HG03103 (cell line): ENCODE measurements at regions not wholly inside any gene's neighbourhood (a gene's known extent, or its start where the extent isn't known, plus 50 kb on each side); places are given as distances from the start of the nearest gene placed in this dataset.

Source experiments
- ATAC-seq: cut with Tn5 transposase; IDR thresholded peaks from one replicate; pipeline ENCODE4 v1.9.1; 2021; ENCODE audit warnings: low read depth; ENCODE audit not compliant: unreplicated experiment

DNA sequence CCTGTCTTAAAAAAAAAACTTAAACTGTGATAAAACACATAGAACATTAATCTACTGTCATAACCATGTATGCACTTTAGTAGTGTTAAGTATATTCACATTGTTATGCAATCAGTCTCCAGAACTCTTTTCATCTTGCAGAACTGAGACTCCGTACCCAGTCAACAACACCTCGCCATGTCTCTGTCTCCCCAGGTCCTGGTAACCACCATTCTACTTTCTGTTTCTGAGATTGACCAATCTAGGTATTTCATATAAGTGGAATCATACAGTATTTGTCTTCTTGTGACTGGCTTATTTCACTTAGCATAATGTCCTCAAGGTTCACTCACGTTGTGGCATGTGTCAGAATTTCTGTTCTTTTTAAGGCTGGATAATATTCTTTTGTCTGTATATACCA, 290.8 kb upstream of the CXCR4 start:
- no peak for ATAC-seq

DNA sequence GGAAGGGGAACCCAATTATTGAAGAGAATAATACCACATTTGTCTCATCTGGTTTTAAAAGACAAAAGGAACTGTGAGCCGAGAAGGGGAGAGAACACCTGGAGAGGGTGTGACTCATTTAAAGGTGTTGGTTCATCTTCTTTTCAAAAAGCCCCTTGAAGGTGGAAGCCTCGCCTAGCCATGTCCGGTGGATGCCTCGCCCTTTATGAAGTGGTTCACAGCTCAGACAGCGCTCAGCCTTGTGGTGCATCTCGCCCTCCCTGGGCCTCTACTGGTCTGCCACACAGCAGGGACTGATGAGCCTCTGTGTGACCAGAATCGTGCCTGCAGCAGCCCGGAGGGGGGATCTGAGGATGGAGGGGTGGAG, 290.0 kb upstream of the CXCR4 start:
- no peak for ATAC-seq

DNA sequence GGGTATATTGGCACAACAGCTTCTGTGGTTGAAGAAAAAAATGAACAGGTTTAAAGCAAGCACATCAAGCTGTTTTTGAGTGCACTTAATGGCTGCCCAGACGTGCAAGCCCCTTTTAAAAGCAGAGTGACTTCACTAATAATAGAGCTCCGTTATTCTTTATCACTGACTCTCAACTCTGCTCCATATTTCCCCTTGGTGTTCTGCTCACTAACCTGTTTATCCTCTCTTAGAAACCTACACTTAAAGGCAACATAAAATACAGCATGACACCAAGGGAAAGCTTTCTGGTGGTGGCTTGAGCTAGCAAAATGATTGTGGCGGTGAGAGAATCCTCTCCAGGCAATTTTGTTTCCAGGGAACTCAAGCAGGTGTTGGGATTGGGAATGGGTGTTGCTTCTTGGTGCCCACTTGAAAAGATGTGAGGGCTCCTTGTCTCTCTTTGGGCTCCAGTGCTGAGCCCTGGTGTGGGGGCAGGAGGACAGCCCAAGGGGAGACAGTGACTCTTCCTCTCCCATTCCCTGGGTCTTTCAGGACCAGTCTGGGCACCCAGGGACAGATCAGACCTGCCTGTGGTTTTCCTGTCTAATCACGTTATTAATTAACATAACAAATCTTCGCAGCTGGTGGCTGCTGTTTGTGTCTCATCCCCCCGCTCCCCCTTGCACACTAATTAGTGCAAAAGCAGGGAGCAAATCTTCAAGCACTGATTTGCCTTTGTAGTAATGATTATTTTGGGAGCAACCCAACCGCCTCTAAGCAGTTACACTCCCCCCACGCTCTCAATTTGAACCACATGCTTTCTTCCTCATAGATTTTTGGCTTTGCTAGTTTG, 289.4 kb upstream of the CXCR4 start:
- no peak for ATAC-seq

DNA sequence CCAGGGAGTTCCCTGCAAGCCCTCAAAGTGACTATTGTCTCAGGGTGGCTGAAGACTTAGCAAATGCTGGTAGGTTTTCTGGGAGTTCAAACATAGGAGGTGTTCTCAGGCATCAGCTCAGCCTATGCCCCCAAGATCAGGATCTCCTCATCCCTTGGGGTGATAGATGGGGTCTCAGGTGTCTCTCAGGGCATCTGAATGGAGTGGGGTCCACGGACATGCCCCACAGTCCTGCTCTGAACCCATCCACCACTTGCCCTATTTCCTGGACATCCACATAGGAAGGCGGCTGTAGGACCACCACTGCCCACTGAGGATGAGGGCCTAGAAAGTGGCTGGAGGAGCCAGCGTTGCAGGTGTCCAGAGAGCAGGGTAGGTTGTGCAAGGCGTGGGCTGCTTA, 287.0 kb upstream of the CXCR4 start:
- ATAC-seq, result no peak

DNA sequence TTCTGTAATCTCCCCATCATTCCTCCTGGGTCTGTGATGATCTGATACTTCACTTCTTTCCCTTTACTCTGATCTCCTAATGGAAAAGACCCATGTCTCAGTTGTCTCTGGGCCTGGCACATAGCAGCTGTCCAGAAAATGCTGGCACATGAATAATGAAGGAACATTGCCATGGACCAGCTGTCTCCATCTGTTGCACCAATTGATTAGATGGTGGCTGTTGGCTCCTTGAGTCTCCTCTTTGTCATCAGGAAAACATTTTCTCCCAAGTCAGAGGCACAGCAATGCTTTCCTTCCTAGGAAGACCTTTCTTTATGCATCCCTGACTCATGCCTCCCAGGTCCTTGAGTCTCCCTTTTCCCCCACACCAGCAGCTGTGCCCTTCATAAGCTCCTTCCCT, 286.2 kb upstream of the CXCR4 start:
- no peak for ATAC-seq

DNA sequence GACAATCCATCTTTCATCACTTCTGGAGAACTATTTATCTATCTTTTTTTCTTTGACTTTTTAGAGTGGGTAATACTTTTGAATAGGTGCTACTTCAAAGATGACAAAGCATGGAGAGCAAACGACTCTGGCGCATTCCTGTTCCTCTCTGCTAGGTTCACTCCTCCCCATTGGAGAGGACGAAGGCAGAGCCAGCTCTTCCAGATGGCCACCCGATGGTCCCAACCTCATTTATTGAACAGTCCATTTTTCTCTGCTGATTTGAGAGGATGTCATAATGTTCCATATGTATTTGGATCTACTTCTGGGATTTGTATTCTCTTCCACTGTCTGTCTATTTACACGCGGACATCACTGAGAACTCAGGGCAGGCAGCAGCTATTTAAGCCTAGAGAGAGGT, 284.3 kb upstream of the CXCR4 start:
- no peak for ATAC-seq

DNA sequence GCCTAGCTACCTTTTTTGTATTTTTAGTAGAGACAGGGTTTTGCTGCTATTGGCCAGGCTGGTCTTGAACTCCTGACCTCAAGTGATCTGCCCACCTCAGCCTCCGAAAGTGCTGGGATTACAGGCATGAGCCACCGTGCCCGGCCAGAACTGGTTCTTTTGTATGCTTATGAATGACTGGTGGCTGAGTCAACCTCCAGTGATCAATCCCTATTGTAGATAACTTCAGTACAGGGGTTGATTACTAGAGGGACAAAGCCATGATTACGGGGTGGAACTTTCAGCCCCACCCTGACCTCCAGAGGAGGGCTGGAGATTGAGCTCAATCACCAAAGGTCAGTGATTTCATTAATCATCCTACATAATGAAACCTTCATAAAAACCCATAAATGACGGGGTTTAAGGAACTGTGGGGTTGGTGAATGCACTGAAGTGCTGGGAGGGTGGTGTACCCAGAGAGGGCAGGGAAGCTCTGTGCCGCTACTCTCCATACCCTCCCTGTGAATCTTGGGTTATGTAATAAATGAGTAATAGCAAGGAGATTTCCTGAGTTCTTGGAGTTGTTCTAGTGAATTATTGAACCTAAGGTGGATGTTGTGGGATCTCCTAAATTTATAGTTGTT, 281.8 kb upstream of the CXCR4 start:
- ATAC-seq, result no peak

DNA sequence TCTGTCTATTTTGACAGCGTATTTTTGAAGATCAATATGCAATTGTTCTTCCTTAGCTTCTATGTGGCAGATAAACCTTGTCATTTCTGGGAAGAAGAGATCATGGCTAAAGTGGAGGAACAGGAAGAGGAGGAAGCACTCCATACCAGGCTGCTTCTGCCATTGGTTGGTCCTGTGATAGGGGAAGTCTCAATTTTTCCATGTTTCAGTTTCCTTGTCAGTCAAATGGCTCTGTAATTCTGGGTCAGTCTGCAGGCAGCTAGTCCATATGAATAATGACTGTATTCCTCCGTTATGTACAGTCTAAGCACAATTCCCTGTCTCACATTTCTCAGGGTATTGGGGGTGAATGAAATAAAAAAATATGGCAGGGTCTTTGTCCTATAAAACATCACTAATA, 277.6 kb upstream of the CXCR4 start:
- ATAC-seq, result no peak

DNA sequence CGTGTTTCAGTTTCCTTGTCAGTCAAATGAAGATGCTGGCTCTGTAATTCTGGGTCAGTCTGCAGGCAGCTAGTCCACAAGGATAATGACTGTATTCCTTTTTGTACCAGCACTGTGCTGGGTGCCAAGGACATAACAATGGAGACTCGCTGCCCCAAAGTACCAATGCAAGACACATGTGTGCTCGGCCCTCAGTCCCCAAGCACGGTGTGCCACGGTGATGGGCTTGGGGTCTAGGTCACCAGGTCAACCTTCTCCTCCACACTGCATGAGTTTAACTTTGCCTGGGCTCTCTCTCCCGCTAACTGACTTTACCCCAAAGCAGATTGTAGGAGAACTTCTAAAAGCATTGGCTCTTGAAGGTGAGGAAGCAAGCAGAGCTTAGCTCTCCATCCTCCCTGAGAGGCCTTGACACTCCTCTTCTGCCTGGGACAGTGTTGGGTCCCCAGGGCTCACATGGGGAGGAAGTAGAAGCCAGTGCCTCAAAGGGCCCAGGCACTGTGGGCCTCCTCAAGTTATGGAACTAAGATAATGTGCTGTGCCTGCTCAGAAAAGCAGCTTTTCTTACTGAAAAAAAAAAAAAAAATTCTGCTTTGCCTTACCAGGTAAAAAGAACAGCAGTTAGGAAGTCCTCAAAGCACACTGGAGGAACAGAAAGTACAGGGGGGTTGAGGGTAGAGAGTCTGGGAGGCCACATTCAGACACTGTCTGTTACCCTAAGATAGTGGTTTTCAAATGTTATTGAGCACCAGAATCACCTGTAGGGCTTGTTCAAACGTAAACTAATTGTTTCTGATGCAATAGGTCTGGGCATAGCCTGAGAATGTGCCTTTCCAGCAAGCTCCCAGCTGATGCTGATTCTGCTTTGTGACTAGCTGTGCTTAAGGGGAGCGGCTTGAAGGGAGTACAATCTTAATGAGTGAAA, 276.4 kb upstream of the CXCR4 start:
- ATAC-seq, result peak; percentile 63

DNA sequence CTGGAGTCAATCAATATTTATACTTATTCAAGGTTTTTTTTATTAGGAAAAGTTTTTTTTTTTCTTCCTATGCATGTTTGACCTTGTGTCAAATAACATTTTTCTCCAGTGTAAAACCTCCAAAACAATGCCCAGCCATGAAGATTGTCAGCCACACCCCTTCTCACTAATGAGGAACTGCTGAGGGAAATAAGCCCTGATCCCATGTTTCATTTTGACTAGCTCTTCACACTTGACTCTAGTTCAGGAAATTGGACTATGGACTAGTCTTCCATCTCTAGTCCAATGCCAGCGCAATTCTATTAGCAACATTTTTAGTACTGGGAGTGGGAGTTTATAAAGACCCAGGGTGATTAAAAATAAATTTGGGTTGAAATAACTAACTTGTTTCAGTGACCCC, 275.6 kb upstream of the CXCR4 start:
- ATAC-seq, result no peak

DNA sequence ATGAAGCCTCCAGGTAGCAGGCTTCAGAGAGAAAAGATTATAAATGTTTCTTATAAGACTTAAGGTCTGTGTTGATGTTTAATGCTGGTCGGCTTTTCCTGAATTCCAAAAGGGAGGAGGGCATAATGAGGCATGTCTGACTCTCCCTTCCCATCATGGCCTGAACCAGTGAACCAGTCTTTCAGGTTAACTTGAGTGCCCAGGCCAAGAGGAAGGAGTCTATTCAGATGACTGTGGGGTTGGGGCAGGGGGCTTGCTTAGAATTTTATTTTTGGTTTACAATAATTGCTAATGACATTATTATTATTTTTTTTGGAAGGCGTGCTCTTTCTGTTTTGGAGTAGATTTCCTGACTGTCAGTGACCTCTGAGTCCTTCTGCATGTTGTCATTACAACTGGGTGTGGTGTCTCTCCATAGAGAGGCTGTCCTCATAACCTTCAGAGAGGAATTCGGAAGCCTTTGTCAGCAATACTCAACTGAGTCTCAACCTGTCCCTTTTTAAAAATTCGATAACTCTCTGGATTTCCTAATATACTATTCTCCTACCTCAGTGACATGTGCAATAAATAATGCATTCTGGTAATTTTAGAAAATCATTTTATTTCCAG, 275.1 kb upstream of the CXCR4 start:
- ATAC-seq, result no peak

DNA sequence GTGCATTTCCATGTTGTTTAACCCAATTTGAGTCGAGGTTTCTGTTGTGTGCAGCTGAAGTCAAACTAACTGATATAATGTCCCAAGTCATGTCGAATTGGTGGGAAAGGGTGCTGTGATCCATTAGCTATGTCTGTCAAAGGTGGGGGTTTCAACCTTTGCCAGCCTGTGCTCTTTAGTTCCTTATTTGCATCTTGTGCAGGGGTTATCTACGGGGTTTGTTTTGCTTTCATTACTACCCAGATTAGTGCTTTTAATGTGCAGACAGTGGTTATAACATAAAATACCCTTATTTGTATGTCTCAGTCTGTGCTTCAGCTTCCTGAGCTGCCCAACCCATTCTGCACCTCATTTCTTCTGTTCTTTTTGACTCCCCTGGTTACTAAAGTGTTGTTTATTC, 271.9 kb upstream of the CXCR4 start:
- peak; percentile 55 for ATAC-seq

DNA sequence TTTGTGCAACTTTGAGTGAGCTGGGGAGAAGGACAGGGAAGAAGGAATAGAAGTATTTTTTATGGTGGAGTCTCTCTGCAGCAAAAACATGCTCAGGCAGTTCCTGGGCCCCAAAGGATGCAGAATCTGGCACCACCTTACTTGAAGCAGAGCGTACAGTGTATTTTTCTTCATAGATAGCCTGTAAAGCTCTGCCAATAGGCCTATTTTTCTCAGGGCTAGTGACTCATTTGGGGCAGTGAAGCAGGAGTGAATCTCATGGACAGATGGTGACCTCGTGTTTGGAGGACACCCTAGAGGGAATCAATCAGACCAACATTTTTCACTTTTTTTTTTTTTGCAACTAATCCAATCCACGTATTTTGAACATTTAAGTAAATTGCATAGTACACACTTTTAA, 268.1 kb upstream of the CXCR4 start:
- no peak for ATAC-seq

DNA sequence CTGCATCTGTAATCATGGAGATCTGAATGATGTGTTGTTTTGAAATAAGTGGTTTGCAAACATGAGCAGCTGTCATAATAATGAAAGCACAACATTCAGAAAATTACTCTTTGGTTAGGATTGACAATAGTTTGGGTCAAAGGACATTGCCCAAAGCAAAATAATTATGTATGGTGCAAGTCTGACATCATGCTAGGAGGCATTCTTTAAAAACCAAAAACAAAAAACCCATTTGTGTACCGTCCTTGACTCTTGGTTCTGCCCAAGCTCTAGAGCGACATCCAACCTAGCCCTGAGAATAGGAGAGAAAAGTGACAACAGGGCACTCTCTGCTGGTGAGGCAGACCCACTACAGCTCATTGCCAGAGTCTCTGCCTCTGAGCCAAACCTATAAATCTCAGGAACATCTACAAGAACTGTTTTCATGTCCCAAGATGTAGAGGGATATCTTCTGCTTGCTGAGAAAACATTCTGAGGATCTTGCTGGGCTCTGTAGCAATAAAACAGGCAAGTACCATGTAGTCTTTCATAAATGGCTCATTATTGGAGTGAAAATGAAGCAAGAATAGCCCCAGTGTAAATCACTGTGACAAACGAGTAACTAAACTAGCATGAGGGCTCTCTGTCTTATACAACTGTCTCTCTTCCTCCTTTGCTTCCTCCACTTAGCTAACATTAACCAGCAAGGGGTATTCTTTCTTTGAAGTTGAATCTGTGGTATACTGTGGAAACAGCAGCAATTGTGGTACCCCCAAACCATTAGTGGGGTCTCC, 266.8 kb upstream of the CXCR4 start:
- peak; percentile 47 for ATAC-seq

DNA sequence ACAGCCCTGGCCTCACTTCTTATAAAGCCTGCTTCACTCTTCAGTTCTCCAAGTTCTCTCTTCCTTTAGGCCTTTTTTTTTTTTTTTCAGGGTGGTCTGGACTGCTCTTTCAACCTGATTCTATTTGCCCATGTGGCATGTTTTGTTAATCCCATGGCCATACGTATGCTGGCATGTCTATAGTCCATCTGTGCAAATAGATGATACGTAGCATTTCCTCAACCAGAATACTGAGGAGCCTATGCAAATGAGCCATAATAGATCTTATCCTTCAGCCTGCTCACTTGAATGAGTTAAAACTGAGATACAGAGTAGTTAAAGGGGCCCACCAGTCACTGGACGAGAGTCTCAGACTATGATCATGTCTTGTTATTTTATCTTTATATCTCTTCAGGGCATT, 265.2 kb upstream of the CXCR4 start:
- no peak for ATAC-seq

DNA sequence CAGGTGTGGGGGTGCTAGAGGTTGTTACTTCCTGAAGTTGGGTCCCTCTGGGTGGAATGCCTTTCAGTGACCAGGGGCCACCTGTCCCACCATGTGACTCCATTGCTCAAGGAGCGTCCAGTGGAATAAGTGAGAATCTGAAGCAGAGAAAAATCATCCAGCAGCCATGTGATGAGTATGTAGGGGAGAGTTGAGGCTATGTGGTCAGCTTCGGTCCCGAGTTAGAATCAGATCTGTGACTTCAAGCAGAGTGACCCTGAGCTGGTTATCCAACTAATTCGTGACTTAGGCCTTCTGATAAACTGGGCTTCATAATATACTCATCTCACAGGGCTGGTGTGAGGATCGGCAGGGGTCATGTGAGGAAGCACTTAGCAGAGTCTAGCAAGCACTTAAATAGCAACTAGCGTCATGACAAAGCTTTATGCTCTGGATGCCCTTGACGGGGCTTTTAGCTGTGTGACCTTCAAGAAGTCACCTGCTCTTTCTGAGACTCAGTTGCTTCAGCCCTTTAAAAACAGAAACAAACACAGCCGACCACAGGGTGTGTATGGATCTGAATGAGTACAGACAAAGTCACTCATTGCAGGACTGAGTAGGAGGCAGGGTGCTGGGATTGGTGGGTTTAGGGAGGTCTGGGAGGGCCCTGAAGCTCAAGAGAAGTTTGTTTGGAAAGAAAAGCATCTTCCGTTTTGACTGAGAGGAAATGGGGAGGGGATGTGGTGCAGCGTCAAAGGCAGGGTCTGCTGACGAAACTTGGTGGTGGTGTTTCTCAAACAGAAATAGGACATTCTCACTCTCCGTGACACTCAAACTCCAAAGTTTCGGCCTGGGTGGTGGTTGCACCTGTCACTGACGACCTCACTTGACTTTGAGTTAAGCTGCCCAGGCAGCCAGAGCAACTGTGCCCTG, 264.0 kb upstream of the CXCR4 start:
- peak; percentile 62 for ATAC-seq

DNA sequence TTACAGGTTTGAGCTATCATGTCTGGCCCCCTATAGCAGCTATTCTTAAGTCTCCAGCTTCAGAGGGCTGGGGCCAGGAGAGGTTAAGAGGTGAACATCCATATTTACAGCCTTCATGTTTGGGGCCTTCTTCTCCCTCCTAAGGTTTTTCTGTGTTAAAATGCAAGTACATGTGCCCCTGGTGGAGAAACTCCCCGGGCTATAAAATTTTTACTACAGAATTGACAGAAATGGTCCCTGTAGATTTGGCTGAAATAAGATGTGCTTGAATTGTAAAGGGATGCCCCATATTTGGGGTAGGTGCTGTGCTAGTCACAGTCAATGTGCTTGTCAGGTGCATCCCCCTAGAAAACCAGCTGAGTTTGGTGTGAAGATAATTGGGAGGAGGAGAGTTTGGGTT, 263.3 kb upstream of the CXCR4 start:
- ATAC-seq, result no peak

DNA sequence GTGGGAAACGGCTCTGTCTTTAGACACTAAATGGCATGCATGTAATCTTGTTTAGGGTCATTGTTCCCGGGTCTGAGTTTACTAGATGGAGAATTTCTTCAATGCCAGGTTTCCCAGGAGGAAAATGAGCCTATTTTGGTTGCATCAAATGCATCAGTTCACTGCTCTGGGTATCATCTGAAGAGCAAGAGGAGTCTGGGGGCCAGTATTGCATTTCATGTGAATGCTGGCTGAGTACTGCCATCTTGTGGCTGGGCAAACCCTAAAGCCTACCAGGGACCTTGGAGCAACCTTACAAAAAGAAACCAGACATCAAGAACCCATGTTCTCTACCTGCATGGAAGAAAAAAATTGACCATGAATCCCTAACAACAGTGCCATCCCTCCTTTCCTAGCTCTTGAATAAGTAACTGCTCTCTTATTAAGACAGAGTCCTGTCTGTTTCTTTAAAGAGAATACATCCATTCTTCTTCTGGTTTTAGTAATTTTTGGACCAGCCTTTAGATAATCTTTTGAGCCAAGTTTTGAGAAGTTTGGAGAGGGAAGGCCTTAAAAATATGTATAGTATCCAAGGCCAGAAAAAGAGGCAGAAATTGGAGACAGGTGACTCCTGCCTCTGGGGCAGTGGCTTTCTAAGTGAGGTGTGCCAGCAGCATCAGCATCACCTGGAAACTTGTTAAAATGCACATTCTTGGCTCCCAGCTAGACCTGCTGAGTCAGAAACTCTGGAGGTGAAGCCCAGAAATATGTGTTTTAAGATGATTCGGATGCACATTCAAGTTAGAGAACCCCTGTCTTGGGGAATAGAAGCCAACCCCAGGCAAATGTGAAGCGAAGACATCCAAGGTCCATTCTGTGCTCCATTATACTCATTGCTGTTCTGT, 261.0 kb upstream of the CXCR4 start:
- ATAC-seq, result no peak
